ENCODE measurements at regions not wholly inside any gene's neighbourhood (a gene's known extent, or its start where the extent isn't known, plus 50 kb on each side); places are given as distances from the start of the nearest gene placed in this dataset.

GRCh38 chr2:143955401-143956065, 564.4 kb downstream of the ZEB2 start:
- Histone ChIP-seq H3K4me3 (ENCODE audit: low read depth, low read length) (no peak overlapping the region), H3K36me3 (ENCODE audit: control insufficient read depth, insufficient read depth, low read length) (no peaks in the 10 kb centered on the region), H3K27me3 (ENCODE audit: control insufficient read depth, insufficient read depth, low read length) (no peaks in the 10 kb centered on the region)
- TF ChIP-seq CTCF (IDR thresholded peaks at IDR 0.05; ENCODE audit: insufficient read depth, low read depth, low read length): no peak
- ChIA-PET CTCF (no interaction called here), POLR2A (no interaction called here)
- no peak for DNase-seq (ENCODE audit: low read depth)

GRCh38 chr2:143954844-143955243, 565.1 kb downstream of the ZEB2 start:
- DNase-seq (ENCODE audit: low read depth): no peak
- CTCF ChIA-PET: no interaction called here
- no peak for TF ChIP-seq CTCF (IDR thresholded peaks at IDR 0.05; ENCODE audit: insufficient read depth, low read depth, low read length)
- Histone ChIP-seq H3K4me3 (ENCODE audit: low read depth, low read length) (no peak overlapping the region), H3K36me3 (ENCODE audit: control insufficient read depth, insufficient read depth, low read length) (no peaks in the 10 kb centered on the region), H3K27me3 (ENCODE audit: control insufficient read depth, insufficient read depth, low read length) (no peaks in the 10 kb centered on the region)
- POLR2A ChIA-PET: no interaction called here

- CTCF ChIA-PET: no interaction called here
- POLR2A ChIA-PET: no interaction called here
- no peak for DNase-seq (ENCODE audit: low read depth)
These were observed 565.7 kb downstream of the ZEB2 start for GRCh38 chr2:143954186-143954585.

GRCh38 chr2:143953451-143954030, 566.4 kb downstream of the ZEB2 start:
- no peak overlapping the region for H3K4me3 ChIP-seq (ENCODE audit: low read depth, low read length)
- no peaks in the 10 kb centered on the region for H3K36me3 ChIP-seq (ENCODE audit: control insufficient read depth, insufficient read depth, low read length)
- POLR2A ChIA-PET: no interaction called here
- no peaks in the 10 kb centered on the region for H3K27me3 ChIP-seq (ENCODE audit: control insufficient read depth, insufficient read depth, low read length)
- CTCF ChIA-PET: interaction anchor here (0.7 to 0.9 kb wide), 4 partner anchors 121 to 1967 kb away, joined by 3 read pairs; no protein-coding TSS in a partner anchor
- DNase-seq (ENCODE audit: low read depth): no peak
- no peak for TF ChIP-seq CTCF (IDR thresholded peaks at IDR 0.05; ENCODE audit: insufficient read depth, low read depth, low read length)

More at GRCh38 chr2:143954186-143954585, 565.7 kb downstream of the ZEB2 start:
- no peak for TF ChIP-seq CTCF (IDR thresholded peaks at IDR 0.05; ENCODE audit: insufficient read depth, low read depth, low read length)
- no peaks in the 10 kb centered on the region for H3K27me3 ChIP-seq (ENCODE audit: control insufficient read depth, insufficient read depth, low read length)
- no peak overlapping the region for H3K4me3 ChIP-seq (ENCODE audit: low read depth, low read length)
- no peaks in the 10 kb centered on the region for H3K36me3 ChIP-seq (ENCODE audit: control insufficient read depth, insufficient read depth, low read length)

GRCh38 chr2:143952536-143952935, 567.4 kb downstream of the ZEB2 start:
- ChIA-PET POLR2A (no interaction called here), CTCF (no interaction called here)
- no peak for TF ChIP-seq CTCF (IDR thresholded peaks at IDR 0.05; ENCODE audit: insufficient read depth, low read depth, low read length)
- no peak for DNase-seq (ENCODE audit: low read depth)
- no peak overlapping the region for H3K4me3 ChIP-seq (ENCODE audit: low read depth, low read length)
- H3K27me3 ChIP-seq (ENCODE audit: control insufficient read depth, insufficient read depth, low read length): no peaks in the 10 kb centered on the region
- H3K36me3 ChIP-seq (ENCODE audit: control insufficient read depth, insufficient read depth, low read length): no peaks in the 10 kb centered on the region
